Hepatic stellate cell (primary cell): ENCODE measurements at regions not wholly inside any gene's neighbourhood (a gene's known extent, or its start where the extent isn't known, plus 50 kb on each side); places are given as distances from the start of the nearest gene placed in this dataset.
"Not testable (repeated sequence)": the region's sequence is repeated elsewhere in the genome, so short reads cannot be mapped to it uniquely, and the experiment has no call there.

Source experiments
- DNase-seq: peaks from one replicate; pipeline ENCODE4 v3.0.0; 2011; ENCODE audit warnings: low spot score

DNA sequence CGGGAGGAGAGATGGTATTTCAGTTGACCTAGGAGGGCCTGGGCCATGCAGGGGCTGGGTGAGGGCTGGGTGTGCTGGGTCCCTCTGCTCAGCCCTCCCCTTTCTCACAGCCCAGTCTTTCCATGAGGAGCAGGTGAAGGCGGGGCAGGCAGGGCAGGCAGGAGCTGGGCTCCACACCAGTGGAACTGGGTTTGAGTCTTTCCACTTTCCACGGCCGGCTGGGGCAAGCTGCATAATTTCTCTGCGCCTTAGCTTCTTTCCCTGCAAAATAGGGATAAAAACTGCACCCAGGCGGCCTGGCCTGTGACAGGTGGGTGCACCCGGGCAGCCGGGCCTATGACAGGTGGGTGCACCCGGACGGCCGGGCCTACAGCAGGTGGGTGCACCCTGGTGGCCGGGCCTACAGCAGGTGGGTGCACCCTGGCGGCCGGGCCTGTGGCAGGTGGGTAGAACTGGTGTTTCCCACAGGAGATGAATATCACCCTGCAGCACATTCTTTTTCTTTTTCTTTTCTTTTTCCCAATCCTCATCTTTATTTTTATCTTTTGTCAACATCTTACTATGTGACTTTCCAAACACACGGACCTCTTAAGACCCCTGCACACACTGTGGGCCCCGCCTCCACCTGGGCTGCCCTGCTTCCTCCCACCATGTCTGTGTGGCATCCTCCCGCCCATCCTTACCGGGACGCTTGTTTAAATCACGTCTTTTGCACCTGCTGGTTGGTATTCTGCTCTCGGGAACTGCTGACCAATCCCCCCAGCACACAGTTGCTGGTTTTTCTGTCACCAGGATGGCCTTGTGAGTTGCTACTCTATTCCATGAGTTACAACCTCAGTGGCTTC, 111.3 kb downstream of the NPIPB11 start:
- not testable (repeated sequence) for DNase-seq

DNA sequence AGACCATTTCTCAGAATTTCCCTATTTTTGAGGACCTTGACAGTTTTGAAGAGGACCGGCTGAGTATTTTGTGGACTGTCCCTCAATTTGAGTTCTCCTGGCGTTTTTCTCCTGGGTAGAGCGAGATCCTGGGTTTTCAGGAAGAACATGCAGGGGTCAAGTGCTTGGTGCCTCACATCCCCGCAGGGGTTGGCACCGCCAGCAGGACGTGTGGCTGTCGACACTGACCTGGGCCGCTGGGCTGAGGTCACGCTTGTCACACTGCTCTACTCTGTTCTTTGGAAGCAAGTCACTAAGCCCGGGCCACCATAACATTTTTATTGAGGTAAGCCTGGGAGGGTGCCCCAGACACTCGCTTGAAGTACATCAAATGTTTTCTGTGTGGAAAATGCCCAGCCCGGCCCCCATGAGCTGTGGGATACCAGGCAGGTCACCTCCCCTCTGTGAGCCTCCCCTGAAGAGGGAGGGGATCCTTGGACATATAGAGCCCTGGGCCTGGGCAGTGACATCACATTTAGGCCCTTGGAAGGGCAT, 112.0 kb downstream of the NPIPB11 start:
- DNase-seq = not testable (repeated sequence)

DNA sequence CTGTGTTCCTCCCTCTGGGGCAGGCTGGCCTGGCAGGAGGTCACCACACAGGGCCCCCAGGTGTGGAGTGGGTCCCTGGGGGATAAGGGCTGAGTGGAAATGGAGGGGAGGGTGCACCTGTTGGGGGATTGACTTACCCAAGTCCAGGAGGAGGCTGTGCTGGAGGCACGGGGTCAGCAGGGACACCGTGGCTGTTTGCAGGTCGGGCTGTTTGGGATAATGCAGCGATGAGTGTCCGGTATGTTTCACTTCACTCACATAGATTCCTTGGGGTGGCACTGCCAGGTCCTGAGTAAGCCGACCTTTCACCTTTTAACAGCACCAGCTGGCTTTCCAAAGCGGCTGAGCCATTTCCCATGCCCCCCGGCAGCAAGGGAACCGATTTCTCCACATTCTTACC, 113.0 kb downstream of the NPIPB11 start:
- DNase-seq = not testable (repeated sequence)

DNA sequence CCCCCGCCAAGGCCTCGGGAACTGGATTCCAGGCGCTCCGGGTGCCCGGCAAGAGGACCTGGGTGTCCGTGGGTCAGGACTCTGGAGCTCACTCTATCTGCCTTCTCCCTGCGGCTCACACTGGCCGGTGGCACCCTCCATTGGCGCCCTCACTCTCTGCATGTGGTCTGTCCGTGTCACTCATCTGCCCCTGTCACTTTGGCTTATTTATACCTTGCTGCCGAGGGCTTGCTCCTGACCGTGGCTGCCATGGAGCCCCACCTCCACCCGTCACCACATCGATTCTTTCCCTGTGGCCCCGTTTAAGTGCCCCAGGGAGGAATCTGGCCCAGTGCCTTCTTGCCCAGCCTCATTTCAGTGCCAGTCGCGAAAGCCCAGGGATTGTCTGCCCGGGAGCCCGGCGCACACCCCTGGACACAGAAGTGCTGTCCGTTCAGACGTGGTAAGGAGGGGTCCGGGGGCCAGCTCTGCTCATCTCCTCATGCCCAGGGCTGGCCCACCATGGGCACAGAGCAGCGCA, 113.5 kb downstream of the NPIPB11 start:
- not testable (repeated sequence) for DNase-seq

DNA sequence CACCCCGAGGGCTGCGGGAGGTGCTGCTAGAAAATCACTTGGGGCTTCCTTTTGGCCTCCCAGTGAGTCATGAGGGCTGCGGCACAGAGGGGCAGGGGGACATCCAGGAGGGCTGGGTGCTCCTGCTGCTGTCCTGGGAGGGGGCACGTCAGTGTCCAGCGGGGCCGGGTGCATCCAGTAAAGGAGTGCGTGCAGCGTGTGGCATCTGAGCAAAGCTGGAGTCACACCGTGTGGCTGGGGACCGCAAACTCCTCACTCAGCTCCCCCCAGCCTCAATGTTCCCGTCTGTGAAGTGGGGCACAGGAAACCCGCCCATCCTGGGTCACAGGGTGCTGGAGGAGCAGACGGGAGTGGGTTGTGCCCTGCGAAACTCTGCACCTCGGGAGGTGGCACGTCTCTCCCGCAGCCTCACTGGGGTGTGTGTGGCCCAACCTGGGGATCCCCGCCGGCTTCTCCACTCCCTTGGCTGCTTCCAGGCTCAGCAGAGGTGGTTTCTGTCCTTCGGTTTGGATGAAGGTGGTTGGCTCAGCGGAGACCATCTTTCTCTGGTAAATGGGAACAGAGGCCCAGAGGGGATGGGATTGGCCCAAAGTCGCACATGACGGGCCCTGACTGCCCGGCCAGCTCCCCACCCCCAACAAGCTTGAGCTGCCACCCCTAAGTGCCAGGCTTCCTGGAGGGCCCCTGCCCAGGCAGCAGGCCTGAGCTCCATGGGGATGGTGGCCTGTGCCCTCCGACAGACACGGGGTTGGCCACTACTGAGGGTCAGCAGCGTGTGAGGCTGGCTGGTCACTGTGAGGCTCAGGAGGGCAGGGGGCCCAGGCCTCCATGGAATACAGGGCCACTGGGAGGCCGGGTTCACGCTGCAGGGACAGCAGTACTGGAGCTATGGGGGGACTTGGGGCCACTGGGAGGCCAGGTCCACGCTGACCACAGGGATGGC, 114.9 kb downstream of the NPIPB11 start:
- not testable (repeated sequence) for DNase-seq

DNA sequence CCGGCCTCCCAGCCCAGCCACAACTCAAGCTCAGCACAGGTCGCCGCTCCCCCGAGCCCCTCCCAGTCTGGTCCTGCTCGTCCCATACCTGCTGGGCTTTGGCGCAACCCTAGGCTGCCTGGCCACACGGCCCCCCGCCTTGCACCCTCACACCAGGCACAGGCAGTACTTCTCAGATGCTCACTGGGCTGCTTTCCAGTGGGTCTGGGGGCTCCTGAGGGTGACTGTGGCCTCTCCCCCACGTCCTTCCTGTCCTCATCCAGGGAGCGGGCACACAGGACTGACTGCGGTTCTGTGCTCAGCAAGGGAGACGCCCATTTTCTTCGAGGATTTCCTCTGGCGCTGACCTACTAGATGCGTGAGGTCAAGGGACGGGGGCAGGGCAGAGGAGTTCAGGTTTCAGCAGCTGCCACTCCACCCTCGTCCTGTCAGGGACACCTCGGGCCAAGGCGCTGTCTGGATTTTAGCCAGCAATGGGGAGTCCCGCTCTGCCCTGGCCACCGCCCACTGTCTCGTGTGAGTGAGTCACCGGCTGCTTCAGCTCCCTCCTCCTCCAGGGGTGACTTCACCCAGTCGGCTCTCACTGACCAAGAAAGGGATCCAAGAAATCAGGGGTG, 115.8 kb downstream of the NPIPB11 start:
- peak; percentile 88 for DNase-seq

DNA sequence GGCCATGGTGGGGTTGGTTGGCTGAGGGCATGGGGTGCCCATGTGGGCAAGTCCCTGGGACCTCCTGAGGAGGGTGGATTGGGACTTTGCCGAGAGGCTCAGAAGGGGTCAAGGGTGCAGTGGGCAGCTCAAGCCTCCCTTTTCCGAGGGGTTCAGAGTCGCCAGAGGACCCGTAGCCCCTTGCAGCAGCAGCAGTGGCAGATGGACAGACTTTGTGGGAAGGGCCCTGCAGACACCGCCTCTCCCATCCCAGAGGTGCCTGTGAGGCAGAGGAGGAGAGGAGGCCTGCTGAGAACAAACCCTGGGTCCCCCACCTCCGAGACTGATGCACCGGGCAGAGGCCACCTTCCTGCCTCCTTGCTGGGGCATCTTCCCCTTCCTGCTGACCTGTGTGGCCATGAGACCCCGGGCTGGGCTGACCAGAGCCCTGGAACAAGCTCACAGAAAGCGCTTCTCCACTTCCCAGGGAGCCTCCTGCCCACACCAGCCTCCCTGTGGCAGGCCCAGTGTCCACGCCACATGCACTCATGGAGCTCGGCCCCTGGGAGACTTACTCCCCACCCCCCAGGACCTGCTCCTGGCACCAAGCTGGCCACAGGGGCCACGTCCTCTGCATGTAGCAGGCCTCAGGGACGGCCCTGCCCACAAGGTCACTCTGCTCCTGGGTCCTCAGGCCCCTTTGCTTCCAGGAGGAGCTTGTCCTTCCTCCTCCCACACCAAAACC, 116.8 kb downstream of the NPIPB11 start:
- not testable (repeated sequence) for DNase-seq

DNA sequence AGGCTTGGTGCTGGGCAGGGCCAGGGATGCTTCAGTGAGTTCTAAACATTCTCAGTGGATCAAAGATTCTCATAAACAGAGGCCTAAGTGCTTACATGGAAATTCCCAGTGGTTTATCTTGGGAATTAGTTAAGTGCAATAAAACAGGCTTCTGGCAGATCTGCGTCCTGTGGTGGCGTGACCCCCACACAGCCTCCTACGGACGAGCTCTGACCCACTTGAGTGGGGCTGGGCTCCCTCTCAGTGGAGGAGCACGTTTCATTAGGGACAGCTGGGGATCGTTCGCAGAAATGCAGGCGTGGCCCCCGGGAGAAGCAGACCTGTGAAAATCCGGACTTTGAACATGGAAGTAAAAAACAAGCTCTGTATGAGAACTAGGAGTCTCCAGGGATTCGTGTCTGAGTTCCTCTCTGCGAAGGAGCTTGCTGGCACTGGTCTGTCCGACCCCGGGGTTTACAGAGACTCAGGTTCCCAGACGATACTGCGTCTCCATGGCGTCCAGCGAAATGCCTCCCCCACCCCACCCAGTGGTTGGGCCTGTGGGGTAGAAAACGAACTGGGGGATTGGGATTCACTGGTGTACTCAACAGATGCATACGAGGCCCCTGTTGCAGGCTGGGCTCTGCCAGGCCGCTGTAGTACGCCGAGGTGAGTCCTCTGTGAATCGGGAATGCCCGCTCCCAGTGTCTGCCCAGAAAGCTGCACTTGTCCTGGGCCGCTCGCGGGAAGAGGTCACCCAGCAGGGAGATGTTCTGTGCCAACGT, 117.6 kb downstream of the NPIPB11 start:
- not testable (repeated sequence) for DNase-seq

DNA sequence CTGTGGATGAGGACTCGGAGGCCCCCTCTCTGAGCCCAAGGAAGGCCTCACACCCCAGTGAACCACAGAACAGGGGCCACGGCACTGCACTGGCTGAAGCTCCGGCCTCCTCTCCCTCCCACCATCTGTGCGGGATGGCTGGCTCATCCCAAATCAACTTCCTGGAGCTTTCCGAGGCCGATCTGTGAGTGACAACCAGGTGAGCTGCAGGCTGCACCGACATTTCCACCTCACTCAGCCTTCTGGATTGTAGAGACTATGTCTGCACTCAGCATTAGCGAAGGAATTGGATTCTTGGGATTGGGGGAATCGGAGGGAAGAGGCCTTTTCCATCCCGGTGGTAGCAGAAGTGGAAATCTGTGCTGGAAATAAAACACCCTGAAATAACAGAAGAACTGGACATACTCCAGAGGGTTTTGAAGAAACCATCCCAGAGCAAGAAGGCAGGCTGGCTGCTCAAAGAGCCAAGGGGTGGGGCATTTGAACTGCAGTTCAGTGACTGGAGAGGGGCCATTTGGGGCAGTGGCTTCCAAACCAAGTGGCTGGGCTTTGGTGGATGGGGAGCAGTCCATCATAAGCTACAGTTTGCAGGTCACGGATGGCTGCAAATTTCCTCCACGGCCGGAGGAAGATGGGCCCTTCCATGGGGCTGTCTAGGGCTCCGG, 118.5 kb downstream of the NPIPB11 start:
- not testable (repeated sequence) for DNase-seq

DNA sequence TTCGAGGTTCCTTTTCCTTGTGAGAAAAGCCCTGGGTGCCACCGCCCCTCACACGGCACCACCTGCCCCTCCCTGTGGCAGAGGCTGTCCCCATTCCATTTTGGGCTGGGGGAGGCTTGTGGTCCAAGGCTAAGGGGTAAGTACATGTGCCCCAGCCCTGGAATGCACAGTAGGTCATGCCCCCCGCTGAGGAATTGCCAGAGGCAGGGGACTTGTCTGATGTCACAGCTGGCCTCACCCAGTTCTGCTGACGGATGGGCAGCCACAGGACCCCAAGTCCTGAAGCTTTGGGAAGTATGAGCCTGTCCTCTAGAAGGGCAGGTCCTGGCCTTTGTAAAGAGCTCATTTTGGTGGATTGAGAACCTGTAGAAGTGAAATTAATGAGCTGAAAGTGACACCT, 119.3 kb downstream of the NPIPB11 start:
- DNase-seq = not testable (repeated sequence)

DNA sequence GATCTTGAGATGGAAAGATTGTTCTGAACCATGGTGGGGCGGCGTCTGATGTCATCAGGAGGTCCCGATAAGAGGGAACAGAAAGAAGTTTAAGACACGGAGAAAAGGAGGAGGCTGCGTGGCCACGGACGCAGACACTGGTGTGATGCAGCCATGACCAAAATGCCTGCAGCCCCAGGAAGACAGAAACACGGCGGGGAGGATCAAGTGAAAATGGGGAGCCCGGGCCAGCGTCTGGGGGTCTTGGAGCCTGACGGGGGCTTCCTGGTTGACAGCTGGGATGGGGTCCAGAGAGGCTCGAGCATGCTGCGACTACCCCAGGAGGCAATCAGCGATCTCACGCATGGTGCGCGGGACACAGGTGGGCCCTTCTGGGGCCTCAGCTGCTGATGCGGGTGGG, 119.7 kb downstream of the NPIPB11 start:
- DNase-seq = not testable (repeated sequence)

DNA sequence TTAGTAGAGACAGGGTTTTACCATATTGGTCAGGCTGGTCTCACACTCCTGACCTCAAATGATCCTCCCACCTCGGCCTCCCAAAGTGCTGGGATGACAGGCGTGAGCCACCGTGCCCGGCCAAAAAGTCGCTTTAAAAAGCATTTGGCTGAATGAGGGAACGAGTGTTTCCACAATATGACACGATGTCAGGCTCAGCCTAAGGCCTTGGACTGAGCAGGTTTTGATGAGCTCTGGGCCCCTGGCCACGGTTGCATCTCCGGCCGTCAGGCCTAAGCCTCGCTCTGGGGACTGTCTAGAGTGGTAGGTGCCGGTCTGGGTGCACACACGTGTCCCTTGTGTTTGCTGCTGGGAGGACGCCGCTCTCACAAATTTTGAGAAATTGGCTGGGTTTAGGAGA, 120.3 kb downstream of the NPIPB11 start:
- not testable (repeated sequence) for DNase-seq

DNA sequence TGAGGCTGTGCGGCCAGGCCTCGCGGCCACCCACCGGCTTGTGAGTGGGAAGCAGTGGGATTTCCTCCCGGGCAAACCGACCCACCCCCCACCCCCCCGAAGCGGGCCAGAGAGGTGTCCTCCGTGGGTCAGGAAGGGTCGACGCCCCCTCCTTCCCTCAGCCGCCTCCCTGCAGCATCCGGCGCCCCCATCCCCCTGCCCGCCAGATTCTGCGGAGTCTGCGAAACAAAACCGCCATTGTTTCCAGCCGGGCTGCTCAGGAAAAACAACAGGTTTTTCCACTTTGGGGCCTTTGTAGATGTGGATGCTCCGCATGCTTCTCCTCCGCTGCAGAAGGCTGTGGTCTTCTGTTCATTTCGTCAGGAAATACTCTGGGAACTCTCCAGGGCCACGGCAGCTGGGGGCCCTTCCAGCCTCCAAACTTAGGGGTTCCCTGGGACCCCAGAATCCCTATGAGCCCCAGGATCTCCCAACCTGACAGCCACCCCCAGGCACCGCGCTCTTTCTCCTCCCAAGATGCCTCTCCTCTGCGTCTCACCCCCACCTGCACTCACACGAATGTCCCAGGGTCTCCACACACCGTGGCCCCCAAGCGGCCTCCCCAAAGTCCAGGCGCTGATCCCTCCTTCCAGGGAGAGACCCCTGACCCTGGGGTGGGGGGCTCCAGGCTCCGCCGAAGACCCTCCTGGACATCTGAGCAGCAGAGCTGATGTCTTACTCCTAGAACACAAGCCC, 121.2 kb downstream of the NPIPB11 start:
- not testable (repeated sequence) for DNase-seq

DNA sequence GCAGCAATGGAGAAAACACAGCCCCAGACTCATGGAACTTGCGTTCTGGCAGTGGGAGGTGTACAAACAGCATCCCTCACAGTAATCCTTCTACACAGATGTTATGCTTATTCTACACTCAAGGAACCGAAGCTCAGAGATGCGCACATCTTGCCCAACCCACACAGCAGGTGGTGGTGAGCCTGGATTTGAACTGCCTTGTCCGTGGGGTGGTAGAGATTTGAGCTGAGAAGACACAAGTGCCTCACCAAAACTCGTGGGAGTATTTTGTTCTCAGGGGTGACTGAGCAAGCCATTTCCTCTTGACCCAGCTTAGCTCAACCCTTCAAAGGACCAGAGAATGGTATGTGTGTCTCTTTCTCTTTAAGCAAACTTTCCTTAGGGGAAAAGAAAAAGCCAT, 121.8 kb downstream of the NPIPB11 start:
- DNase-seq = not testable (repeated sequence)

DNA sequence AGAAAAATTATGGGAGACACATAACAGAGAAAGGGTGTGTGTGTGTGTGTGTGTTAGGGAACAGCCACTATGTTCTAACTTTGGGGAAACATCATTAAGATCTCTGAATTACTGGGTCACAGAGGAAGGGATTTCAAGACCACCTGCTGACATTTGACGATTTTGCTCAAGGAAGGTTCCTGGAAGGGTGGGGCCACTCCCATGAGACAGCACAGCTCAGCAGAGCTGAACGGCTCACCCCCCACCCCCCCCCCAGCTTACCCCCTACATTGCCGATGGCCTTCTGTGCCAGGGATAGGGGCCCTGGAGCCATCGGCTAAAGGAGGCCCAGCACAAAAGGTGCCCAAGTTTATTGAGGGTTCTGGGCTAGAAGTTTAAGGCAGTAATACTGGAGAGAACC, 122.4 kb downstream of the NPIPB11 start:
- DNase-seq = not testable (repeated sequence)

DNA sequence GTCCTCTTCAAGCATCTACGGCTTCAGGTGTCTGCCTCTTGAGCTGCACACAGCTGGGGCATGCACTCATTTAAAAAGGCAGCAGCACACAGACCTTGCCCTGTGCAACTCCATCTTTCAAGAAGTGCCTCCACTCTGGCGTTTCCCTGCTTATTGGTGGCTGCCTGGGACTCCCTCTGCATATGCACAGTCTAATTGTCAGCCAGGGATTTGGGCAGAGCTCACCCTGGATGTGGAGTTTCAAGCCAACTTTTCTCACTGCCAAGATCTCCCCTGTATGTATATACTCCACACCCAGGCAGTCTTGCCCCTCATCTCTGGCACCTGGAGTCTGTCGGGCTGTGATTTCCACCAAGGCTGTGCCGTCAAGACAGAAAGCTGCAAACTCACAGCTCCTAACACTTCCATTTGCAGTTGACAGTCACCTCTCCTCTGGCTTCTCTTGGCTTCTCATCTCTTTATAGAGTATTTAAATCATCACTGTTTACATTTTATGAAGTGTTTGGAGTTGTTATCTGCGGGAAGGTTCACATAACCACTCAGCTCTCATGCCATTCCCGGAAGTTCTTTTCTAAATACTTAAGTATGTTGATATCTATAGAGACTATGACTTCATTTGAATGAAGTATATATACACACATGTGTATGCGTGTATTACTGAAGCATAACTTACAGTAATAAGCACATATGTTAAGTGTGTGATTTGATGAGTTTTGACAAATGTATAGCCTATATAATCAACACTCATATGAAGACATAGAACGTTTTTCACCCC, 128.2 kb downstream of the NPIPB11 start:
- not testable (repeated sequence) for DNase-seq

DNA sequence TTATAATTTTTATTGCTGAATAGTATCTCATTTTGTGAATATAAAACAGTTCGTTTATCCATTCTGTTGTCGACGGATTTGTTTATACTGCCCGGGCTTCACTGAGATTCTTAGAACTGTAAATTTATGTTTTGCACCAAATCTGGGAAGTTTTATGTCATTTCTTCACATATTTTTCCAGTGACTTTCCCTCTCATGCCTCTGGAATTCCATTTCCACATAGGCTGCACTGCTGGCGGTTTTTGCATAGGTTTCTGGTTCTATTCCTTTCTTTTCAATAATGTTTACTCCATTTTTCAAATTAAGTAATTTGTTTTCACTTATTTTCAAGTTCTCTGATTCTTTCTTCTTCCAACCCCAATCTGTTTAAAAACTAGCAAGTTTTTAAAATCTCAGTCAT, 130.1 kb downstream of the NPIPB11 start:
- DNase-seq = not testable (repeated sequence)
